ENCODE measurements at regions not wholly inside any gene's neighbourhood (a gene's known extent, or its start where the extent isn't known, plus 50 kb on each side); places are given as distances from the start of the nearest gene placed in this dataset.

DNA sequence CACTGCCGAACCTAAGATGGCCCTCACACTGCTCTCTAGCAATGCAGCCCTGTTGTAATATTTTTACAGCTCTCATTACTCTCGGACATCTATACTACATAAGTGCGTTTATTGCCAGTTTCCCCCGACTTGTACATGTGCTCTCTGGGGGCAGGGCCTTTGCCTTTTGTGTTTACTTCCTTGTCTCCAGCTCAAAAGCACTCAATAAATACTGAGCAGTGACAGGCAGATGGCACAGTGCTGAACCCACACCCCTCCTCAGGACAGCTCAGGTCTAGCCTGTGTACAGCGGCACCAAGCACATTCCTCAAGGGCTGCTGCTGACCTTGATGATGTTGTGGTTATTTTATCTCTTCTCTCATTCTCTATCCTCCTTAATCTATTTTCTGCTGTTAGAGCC lies 68.0 kb upstream of the ELMO1 start:
- H3K36me3 ChIP-seq (ENCODE audit: insufficient read depth, low read length) = no peaks in the 10 kb centered on the region
- H3K4me3 ChIP-seq (ENCODE audit: low read depth, low read length, poor library complexity, severe bottlenecking) = no peak overlapping the region
- H3K4me2 ChIP-seq (ENCODE audit: low read length) = no peak overlapping the region
- no peaks in the 10 kb centered on the region for H3K4me1 ChIP-seq (ENCODE audit: insufficient read depth, low read length, severe bottlenecking)
- H3K9me2 ChIP-seq (ENCODE audit: low read depth, low read length) = no peaks in the 10 kb centered on the region
- H2AFZ ChIP-seq (ENCODE audit: low read length) = no peak overlapping the region
- no peaks in the 10 kb centered on the region for H3K27me3 ChIP-seq (ENCODE audit: insufficient read depth, low read length)
- no peak for TF ChIP-seq EZH2 (IDR thresholded peaks at IDR 0.05; ENCODE audit: borderline replicate concordance, low read length)
- TF ChIP-seq, protein P1, sequence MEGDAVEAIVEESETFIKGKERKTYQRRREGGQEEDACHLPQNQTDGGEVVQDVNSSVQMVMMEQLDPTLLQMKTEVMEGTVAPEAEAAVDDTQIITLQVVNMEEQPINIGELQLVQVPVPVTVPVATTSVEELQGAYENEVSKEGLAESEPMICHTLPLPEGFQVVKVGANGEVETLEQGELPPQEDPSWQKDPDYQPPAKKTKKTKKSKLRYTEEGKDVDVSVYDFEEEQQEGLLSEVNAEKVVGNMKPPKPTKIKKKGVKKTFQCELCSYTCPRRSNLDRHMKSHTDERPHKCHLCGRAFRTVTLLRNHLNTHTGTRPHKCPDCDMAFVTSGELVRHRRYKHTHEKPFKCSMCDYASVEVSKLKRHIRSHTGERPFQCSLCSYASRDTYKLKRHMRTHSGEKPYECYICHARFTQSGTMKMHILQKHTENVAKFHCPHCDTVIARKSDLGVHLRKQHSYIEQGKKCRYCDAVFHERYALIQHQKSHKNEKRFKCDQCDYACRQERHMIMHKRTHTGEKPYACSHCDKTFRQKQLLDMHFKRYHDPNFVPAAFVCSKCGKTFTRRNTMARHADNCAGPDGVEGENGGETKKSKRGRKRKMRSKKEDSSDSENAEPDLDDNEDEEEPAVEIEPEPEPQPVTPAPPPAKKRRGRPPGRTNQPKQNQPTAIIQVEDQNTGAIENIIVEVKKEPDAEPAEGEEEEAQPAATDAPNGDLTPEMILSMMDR (IDR thresholded peaks at IDR 0.05; ENCODE audit: low read length) = no peak
- H3K9ac ChIP-seq (ENCODE audit: low read length) = no peak overlapping the region
- no peaks in the 10 kb centered on the region for H3F3A ChIP-seq (ENCODE audit: insufficient read depth, low read length)
- H3K79me2 ChIP-seq (ENCODE audit: insufficient read depth, low read length) = no peaks in the 10 kb centered on the region
- H4K20me1 ChIP-seq (ENCODE audit: insufficient read depth, low read length) = no peaks in the 10 kb centered on the region
- H3K27ac ChIP-seq (ENCODE audit: low read depth, low read length, poor library complexity, severe bottlenecking) = no peak overlapping the region
- no peaks in the 10 kb centered on the region for H3K9me3 ChIP-seq (ENCODE audit: low read length)

DNA sequence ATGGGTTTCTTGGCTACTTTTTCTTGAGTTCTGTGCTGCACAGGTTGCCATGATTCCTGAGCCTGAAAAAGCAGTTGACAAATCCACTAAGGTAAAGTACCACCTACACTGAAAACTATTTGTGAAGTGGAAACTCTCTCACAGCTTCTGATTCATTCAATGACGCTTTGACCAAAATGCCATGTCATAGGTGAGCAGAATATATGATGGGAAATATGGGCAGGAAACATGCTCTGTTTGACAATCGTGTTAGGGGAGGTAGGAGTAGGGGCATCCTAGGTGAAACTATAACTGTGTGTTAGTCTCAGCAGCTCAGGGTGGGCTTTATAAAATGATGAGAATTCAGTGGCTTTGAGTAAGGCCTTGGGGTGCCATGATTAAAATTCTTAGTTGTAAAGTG lies 69.6 kb upstream of the ELMO1 start:
- no peaks in the 10 kb centered on the region for H3F3A ChIP-seq (ENCODE audit: insufficient read depth, low read length)
- H3K79me2 ChIP-seq (ENCODE audit: insufficient read depth, low read length) = no peaks in the 10 kb centered on the region
- H2AFZ ChIP-seq (ENCODE audit: low read length) = no peak overlapping the region

DNA sequence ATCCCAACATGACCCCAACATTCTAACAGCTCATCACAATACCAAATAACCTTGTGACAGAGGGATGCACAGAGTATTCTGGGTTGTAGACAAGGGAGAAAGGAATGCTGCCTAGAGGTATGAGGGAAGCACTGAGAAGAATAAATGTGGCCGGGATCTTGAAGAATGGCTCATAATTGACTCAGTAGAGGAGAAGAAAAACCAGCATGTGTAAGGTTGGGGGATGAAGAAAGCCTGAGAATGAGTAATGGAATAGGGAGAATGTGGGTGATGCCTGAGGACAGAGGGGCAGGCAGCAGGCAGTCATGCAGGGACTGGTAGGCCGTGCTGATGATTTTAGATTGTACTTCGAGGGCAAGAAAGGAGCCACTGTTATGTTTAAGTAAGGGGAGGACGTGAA lies 75.4 kb upstream of the ELMO1 start:
- Histone ChIP-seq H4K20me1 (ENCODE audit: insufficient read depth, low read length) (no peaks in the 10 kb centered on the region), H3K27ac (ENCODE audit: low read depth, low read length, poor library complexity, severe bottlenecking) (no peak overlapping the region), H3K9me3 (ENCODE audit: low read length) (no peaks in the 10 kb centered on the region), H3F3A (ENCODE audit: insufficient read depth, low read length) (no peaks in the 10 kb centered on the region), H3K9me2 (ENCODE audit: low read depth, low read length) (no peaks in the 10 kb centered on the region), H3K27me3 (ENCODE audit: insufficient read depth, low read length) (no peaks in the 10 kb centered on the region), H3K4me3 (ENCODE audit: low read depth, low read length, poor library complexity, severe bottlenecking) (no peak overlapping the region), H3K4me2 (ENCODE audit: low read length) (no peak overlapping the region), H2AFZ (ENCODE audit: low read length) (no peak overlapping the region), H3K9ac (ENCODE audit: low read length) (no peak overlapping the region), H3K4me1 (ENCODE audit: insufficient read depth, low read length, severe bottlenecking) (no peaks in the 10 kb centered on the region), H3K36me3 (ENCODE audit: insufficient read depth, low read length) (no peaks in the 10 kb centered on the region), H3K79me2 (ENCODE audit: insufficient read depth, low read length) (no peaks in the 10 kb centered on the region)
- TF ChIP-seq, protein P1 (IDR thresholded peaks at IDR 0.05; ENCODE audit: low read length) = no peak
- TF ChIP-seq EZH2 (IDR thresholded peaks at IDR 0.05; ENCODE audit: borderline replicate concordance, low read length) = no peak

More for the DNA sequence above, 69.6 kb upstream of the ELMO1 start:
- H3K9me2 ChIP-seq (ENCODE audit: low read depth, low read length) = no peaks in the 10 kb centered on the region
- no peak overlapping the region for H3K9ac ChIP-seq (ENCODE audit: low read length)
- no peaks in the 10 kb centered on the region for H3K9me3 ChIP-seq (ENCODE audit: low read length)
- H3K27me3 ChIP-seq (ENCODE audit: insufficient read depth, low read length) = no peaks in the 10 kb centered on the region
- H3K4me1 ChIP-seq (ENCODE audit: insufficient read depth, low read length, severe bottlenecking) = no peaks in the 10 kb centered on the region
- no peaks in the 10 kb centered on the region for H4K20me1 ChIP-seq (ENCODE audit: insufficient read depth, low read length)
- H3K4me3 ChIP-seq (ENCODE audit: low read depth, low read length, poor library complexity, severe bottlenecking) = no peak overlapping the region
- no peaks in the 10 kb centered on the region for H3K36me3 ChIP-seq (ENCODE audit: insufficient read depth, low read length)
- no peak overlapping the region for H3K27ac ChIP-seq (ENCODE audit: low read depth, low read length, poor library complexity, severe bottlenecking)
- no peak for TF ChIP-seq EZH2 (IDR thresholded peaks at IDR 0.05; ENCODE audit: borderline replicate concordance, low read length)
- TF ChIP-seq, protein P1 (IDR thresholded peaks at IDR 0.05; ENCODE audit: low read length) = no peak
- H3K4me2 ChIP-seq (ENCODE audit: low read length) = no peak overlapping the region
